Skin of body (tissue), 1 donor: ENCODE measurements at regions not wholly inside any gene's neighbourhood (a gene's known extent, or its start where the extent isn't known, plus 50 kb on each side); places are given as distances from the start of the nearest gene placed in this dataset.
"Not testable (repeated sequence)": the region's sequence is repeated elsewhere in the genome, so short reads cannot be mapped to it uniquely, and the experiment has no call there.

ENCODE experiments used
- DNase-seq: peaks from one replicate; lab custom pipeline; 2025; lab: John Stamatoyannopoulos, UW

- DNase-seq = no peak
These were observed 120.1 kb upstream of the CDYL start for GRCh38 chr6:4656106-4656505.

- DNase-seq = no peak
These were observed 120.8 kb upstream of the CDYL start for GRCh38 chr6:4655196-4656025.

GRCh38 chr6:4653141-4653540 lies 123.1 kb upstream of the CDYL start:
- no peak for DNase-seq

GRCh38 chr6:4651831-4652467 lies 124.3 kb upstream of the CDYL start:
- DNase-seq = no peak

- no peak for DNase-seq
These were observed 126.5 kb upstream of the CDYL start for GRCh38 chr6:4649728-4650127.

GRCh38 chr6:4647414-4648365 lies 128.5 kb upstream of the CDYL start:
- peak; percentile 59 for DNase-seq

GRCh38 chr6:4645713-4646360 lies 130.4 kb upstream of the CDYL start:
- DNase-seq = no peak

GRCh38 chr6:4644996-4645395 lies 131.2 kb upstream of the CDYL start:
- no peak for DNase-seq

GRCh38 chr6:4641461-4641860 lies 134.7 kb upstream of the CDYL start:
- no peak for DNase-seq

- no peak for DNase-seq
These were observed 136.1 kb upstream of the CDYL start for GRCh38 chr6:4640139-4640538.

- no peak for DNase-seq
These were observed 137.6 kb upstream of the CDYL start for GRCh38 chr6:4638641-4639040.

GRCh38 chr6:4637691-4638433 lies 138.3 kb upstream of the CDYL start:
- DNase-seq = no peak

GRCh38 chr6:4636881-4637224 lies 139.4 kb upstream of the CDYL start:
- no peak for DNase-seq

- DNase-seq = no peak
These were observed 139.9 kb upstream of the CDYL start for GRCh38 chr6:4636191-4636880.

- DNase-seq = no peak
These were observed 140.5 kb upstream of the CDYL start for GRCh38 chr6:4635666-4636065.

- DNase-seq = no peak
These were observed 143.8 kb upstream of the CDYL start for GRCh38 chr6:4632421-4632820.

- DNase-seq = not testable (repeated sequence)
These were observed 146.4 kb upstream of the CDYL start for GRCh38 chr6:4629789-4630188.

- no peak for DNase-seq
These were observed 150.6 kb upstream of the CDYL start for GRCh38 chr6:4625557-4625956.

- no peak for DNase-seq
These were observed 151.5 kb upstream of the CDYL start for GRCh38 chr6:4624726-4625125.
